Transverse colon (tissue), 4 donors: ENCODE measurements at regions not wholly inside any gene's neighbourhood (a gene's known extent, or its start where the extent isn't known, plus 50 kb on each side); places are given as distances from the start of the nearest gene placed in this dataset.

Experiments
- POLR2AphosphoS5 ChIP-seq, 3 donors: sonication (generic); formaldehyde crosslinking; IDR thresholded peaks; one replicate each; pipeline ENCODE4 v1.6.1; 2016; ENCODE audit warnings: antibody characterized with exemption in 3 of 3
- TF ChIP-seq, protein P1 (sequence below), 5 experiments: fragments of 200-600 bp in 3 of 5; fragments of 450-650 bp in 2 of 5; sonication (generic) in 3 of 5; IDR thresholded peaks; 1 replicate in 2 of 5; 2 replicates in 3 of 5; pipeline ENCODE4 v1.5.1; 2016 to 2017; ENCODE audit warnings: antibody characterized with exemption in 5 of 5, inconsistent platforms in 3 of 5, mild to moderate bottlenecking in 2 of 5, moderate library complexity in 1 of 5

GRCh38 chr10:31700181-31700611 is 228.4 kb downstream of the ARHGAP12 start:
- TF ChIP-seq, protein P1, sequence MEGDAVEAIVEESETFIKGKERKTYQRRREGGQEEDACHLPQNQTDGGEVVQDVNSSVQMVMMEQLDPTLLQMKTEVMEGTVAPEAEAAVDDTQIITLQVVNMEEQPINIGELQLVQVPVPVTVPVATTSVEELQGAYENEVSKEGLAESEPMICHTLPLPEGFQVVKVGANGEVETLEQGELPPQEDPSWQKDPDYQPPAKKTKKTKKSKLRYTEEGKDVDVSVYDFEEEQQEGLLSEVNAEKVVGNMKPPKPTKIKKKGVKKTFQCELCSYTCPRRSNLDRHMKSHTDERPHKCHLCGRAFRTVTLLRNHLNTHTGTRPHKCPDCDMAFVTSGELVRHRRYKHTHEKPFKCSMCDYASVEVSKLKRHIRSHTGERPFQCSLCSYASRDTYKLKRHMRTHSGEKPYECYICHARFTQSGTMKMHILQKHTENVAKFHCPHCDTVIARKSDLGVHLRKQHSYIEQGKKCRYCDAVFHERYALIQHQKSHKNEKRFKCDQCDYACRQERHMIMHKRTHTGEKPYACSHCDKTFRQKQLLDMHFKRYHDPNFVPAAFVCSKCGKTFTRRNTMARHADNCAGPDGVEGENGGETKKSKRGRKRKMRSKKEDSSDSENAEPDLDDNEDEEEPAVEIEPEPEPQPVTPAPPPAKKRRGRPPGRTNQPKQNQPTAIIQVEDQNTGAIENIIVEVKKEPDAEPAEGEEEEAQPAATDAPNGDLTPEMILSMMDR (IDR thresholded peaks at IDR 0.05) = no peak
- no peak for TF ChIP-seq POLR2AphosphoS5 (IDR thresholded peaks at IDR 0.05)
